Esophagus mucosa (tissue), 1 donor: ENCODE measurements at regions not wholly inside any gene's neighbourhood (a gene's known extent, or its start where the extent isn't known, plus 50 kb on each side); places are given as distances from the start of the nearest gene placed in this dataset.
"Not testable (repeated sequence)": the region's sequence is repeated elsewhere in the genome, so short reads cannot be mapped to it uniquely, and the experiment has no call there.

Experiments used
- ATAC-seq: fragments of 200-7000 bp; cut with Tn5 transposase; one replicate; pipeline ENCODE4 v1.9.1; 2020
- donor health status: DM: yes; HTN: yes; CAD: no.

DNA sequence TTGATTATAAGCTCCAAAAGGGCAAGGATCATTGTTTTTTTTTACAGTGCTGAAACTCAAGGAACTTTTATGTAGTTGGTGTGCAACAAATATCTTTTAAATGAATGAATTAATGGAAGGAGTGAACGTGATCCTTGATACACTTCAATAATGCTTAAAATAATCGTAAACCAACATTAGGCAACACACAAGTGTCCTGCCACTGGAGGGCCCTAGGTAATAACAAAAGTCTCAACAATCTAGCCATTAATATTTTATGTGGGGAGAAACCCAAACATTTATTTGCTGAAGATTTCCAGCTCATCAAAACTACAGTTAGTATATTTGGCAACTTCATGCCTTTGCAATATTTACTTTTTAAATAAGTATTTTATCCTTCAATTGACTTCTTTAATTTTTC is 309.0 kb upstream of the FBXL7 start:
- ATAC-seq = no peak

DNA sequence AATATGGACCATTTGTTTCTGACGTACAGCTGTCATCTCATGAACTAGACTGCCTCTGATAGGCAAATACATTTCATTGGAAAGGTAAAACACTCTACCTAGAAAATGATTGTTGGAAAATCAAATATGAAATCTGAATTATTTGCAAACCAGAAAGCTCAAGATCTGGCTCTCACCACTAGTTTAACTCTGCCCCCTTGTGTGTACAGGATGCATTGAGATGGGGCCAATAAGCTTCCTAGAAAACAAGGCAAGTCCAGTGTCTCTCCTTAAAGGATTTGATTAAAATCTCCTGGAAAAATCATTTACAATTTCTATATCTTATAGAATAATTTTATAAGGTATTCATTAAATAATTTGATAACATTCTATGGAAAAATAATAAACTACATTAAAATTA is 311.9 kb upstream of the ANKH start:
- ATAC-seq = no peak

DNA sequence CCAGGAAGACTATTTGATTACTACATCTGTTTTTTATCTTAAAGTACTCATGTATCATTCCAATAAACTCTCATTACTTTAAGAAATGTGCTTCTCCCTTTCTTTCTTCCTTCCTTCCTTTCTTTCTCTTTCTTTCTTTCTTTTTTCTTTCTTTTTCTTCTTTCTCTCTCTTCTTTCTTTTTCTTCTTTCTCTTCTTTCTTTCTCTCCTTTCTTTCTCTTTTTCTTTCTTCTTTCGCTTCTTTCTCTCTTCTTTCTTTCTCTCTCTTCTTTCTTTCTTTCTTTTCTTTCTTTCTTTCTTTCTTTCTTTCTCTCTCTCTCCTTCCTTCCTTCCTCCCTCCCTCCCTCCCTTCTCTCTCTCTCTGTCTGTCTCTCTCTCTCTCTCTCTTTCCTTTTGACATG is 298.6 kb upstream of the ANKH start:
- no peak for ATAC-seq

DNA sequence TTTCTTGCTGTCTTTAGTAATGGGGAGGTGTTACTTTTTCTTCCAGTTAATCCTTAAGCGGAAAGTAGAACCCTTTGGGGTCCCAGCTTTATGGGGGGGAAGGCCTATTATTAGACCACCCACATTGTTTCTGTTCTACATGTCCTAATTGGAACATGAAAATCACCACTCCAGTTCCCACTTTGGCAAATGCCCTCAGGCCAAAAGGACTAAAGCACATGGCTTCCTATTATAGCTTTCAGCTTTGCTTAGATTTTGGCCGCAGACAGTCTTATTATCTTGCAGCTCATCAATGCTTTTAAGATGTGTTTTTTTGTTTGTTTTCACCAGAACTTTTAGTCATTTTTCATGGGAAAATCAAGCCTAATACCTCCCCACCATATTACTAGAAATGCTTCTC is 296.8 kb upstream of the ANKH start:
- no peak for ATAC-seq

DNA sequence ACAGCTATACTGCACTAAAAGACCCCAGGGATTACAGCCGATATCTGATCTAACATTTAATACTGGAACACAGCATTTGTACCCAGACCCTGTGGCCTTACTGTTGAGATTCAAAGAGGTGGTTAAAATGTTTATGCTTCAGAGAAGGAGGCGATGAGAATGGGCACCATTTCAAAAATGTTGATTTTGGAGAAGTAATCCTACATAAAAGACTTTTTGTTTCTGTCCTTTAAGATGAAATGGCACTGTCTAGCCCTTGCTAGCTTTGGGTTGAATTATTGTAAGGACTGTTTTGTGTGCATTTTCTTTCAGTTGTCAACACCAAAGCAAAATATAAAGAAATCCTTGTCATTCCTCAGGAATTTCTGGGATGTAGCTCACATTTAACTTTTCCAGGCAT is 288.5 kb upstream of the ANKH start:
- ATAC-seq = no peak

DNA sequence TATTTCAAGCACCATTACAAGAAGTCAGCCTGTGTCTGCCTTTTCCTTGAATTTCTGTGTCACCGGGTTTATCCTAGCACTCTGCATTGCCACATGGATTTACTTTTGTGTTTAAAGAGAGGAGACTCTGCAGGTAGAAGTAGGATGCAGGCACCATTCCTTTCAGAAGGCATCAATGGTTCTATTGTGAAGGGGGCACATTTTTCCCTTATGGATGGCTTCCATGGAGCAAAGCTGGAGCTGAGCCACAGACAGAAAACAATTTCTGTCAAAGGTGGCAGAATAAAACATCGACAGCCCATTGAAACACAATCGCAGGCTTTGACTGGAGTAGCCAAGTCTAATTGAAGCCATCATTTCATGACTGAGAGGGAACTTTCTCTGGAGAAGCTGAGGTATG is 288.0 kb upstream of the ANKH start:
- no peak for ATAC-seq

DNA sequence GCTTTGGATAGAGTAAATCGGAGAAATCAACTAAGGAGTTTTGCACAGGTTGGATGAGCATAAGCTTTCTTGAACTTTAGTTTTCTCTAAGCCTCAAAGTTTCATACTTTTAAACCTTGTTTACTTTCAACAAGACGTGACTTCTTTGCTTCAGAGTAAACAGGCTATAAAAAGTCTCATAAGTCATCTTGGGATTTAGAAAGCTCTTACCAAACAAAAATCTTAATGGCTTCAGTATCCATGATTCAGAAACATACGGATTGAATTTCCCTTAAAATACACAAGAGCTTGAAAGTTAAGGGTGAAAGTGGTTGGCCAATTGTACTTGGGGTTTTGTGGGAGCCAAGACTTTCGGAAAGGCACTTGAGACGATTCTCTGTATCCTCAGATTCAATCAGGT is 270.9 kb upstream of the ANKH start:
- ATAC-seq = no peak

DNA sequence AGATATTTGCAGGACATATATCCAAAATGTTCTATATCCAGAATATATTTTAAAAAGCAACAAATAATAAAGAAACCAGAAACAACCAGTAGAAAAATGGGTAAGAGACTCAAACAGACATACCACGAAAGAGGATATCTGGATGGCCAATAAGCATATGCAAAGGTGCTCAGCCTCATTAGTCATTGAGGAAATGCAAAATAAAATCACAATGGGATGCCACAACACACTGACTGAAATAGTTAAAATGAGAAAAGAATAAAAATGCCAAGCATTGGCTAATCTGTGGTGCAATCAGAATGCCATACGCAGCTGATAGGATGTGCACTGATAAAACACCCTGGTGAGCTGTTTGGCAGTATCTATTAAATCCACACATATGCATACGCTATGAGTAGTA is 265.8 kb upstream of the ANKH start:
- no peak for ATAC-seq

DNA sequence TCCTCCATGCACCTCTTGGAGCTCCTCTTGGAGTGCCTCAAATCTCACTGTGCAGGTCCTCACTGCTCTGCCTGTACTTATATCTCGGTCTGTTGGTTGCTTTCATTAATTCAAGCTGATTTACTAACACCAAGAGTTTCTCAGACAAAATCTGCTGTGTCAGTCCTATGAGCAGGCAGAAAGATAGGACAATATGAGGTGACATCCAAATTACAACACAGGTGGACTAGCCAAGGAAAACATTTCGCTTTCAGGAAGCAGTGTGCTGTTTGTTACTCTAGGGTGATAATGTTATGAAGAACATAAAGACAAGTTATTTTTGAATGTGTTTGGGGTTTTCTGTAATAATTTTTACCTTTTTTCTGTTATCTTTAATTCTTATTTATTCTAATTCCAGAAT is 264.1 kb upstream of the ANKH start:
- ATAC-seq = no peak

DNA sequence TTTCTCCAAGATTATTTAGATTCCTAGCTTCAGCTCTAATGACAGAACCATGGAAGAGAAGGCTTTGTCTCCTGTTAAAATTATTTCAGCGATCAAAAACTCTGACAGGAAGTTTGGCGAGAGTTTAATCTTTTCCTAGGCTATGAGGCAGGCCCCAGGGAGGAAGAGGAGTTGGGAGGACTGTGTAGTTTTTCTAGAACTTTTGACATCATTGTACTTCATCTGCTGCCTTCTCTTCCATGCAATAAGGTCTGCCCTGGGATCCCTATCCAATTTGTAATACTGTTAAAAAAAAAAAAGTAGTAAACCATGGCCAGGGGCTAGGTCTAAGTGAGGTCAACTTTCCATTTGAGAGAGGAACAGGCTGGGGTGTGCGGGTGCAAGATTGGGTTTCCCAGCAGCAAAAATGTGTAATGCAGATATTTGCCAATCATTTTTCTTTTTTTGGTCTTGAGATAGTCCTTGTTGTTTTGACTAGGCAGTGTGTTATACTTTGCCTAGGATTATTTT is 261.9 kb upstream of the ANKH start:
- no peak for ATAC-seq

DNA sequence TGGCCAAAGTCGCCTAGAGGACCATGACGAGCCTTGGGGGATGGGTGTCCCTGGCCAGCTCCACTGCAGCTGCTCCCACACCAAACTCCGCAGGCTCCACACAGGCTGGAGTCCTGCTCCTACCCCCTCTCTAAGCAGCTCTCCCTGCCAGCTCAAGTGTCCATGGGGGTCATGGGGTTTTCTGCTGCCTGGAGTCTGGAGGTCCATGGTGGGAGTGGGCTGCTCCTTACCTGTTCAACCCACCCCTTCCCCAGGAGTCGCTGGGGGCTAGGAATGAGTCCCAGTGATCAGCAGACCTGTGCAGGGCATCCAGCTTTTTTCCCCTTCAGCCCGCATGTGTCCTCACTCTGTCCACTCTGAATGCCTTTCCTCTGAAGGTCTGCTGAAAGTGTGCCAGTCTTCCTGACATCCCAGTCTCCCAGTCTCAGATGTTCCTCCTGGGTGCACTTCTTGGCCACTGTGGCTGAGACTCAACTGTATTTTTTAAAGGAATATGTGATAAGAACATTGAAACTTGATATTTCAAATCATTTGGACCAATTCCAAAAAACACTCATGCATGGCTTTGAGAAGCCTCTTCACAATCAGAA is 261.3 kb upstream of the ANKH start:
- no peak for ATAC-seq

DNA sequence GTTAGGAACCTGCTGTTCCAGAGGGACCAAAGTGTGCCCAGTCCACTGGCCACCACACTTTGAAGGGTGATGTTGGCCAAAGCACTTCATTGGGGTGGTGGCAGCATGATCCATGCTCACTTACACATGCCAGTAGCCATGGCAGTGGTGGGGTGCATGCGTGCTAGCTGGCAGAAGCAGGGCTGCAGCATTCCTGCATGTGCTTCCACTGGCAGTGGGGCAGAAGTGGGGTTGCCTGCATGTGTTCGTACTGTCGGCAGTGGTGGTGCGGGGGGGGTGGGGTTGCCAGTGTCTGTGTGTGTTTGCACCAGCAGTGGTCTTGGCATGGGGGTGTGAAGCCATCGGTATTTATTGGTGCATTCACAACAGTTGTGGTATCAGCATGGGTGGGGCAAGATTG is 260.3 kb upstream of the ANKH start:
- ATAC-seq = no peak

DNA sequence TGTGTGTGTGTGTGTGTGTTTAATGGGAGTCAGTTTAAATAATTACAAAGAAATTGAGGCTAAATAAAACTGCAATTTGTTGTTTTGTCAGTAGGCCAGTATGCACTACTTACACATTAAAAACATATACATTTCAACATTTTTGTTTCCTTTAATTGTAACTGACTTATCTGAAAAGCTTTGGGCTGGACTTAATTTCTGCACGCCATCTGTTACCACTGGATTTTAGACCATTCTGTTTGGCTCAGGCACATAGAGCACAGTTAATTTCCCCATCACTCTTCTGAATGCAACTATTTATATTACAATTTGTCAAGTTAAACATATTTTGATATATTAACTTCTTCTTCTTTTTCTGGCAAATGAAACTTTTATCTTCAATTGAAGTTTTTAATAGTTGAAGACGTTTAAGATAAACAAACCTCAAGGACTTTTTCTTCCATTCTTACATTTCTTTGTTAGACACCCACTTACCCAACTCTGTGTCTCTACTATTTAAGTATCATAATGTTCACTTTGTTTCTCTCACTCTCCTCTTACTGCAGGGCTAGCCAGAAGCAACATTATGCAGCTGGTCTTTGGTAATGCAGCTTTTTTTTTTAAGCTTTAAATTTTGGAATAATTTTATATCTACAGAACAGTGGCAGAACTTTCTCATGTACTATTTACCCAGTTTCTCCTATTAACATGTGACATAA is 253.4 kb upstream of the ANKH start:
- ATAC-seq = no peak

DNA sequence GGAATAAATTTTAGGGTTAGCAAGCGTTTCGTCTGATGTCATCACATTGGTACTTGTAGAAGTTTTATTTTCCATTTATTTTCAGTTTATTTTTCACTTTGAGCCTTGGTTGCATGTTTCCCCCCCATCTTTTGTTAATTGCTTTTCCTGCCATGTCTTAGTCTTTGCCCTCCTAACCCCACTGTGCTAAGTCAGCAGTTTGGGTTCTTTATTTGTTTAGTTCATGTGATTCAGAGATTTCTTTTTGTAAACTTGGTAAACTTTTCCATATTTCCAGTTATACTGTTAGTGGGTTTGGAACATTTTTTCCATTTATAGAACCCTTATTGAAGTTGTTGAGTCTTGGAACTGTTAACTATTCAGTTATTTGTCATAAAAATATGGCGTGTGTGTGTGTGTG is 252.9 kb upstream of the ANKH start:
- no peak for ATAC-seq

DNA sequence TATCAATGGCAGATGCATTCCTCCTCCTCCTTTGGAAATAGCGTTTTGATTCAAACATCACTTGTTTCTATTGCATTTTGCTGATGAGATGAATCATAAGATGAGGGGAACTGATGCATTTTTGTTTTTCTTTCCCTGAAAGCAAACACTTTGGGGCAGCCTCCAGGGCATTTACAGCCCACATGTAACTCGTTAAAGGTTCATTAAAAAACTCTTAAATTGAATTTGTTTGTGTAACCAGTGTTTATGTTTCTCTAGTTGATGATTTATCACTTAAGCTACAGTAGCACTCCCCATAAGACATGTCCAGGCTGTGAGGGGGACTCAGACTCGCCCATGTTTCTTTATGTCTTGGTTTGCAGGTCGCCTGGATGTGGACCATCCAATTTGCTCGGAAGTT is 246.1 kb upstream of the ANKH start:
- no peak for ATAC-seq

DNA sequence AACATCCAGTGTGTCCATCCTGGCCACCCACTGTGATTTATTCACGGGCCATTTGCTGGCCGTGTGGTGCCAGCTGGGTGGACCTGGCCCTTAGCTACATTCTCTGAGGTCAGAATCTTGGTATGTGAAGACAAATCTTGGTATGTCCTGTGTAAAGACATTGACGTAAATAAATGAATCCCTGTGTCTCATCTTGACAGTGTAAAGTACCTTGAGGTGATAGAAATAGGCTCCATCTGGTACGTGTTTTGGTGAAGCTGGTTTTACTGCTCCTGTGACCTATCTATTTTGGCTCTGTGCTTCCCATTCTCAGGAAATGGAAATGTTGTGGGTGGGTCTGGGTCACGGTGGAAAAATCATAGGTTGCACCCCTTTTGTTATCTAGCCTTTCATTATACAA is 245.4 kb upstream of the ANKH start:
- ATAC-seq = no peak

DNA sequence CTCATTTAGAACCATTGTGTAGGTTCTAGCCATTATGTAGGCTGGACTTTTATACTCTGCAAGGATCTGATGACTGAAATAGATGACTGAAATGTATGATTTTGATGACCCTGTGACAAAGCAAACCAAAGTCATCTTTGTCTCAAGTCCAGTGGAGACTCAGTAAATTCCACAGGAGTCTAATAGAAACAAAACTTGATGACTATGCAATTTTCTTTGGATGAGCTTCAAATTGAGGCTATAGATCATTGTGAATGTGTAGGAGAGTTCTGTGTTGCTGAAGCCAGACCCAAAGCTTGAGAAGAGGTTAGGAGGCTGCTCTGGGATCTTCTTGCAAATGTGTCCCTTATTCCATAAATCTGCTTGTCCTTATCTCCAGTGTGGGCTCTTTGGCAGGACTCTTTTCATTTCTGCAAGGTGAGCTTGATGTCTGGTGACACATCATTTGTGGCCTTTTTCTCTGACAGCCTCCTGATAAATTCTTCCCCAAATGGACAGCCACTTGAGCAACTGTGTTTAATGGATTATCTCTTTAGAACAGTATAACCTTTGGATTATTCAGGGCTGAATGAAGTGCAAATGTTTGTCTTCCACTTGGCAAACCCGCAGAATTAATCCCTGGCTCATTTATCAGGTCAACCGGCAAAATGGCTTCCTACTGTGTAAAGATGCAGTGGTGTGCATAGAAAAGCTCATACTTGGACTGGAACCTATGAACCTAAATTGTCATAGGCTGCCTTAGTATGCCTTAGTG is 235.1 kb upstream of the ANKH start:
- no peak for ATAC-seq

DNA sequence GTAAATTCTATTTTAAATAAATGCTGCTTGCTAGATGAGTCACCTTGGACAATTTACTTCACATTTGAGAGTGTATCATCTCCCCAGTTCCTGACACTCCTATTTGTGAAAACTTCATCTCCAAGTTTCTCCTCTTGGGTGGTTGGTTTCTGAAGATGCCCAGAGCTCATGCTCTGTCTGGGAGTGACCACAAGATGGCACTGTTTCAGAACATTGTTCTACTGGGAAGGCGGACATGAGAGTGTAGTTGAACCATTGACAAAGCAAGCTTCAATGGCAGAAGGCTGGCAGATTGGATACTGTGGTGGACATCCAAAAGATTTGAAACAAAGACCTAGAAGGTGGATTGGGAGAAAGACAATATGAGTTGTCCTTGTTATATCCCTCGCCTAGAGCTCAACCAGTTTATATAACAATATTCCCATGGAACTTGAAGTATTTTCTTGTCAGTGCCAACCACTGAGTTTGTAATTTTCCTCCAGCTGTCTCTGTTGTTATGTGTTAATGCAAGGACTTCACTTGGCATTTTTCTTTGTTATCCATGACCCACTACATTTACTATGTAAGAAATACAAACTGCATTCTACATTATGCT is 234.3 kb upstream of the ANKH start:
- peak; percentile 61 for ATAC-seq

DNA sequence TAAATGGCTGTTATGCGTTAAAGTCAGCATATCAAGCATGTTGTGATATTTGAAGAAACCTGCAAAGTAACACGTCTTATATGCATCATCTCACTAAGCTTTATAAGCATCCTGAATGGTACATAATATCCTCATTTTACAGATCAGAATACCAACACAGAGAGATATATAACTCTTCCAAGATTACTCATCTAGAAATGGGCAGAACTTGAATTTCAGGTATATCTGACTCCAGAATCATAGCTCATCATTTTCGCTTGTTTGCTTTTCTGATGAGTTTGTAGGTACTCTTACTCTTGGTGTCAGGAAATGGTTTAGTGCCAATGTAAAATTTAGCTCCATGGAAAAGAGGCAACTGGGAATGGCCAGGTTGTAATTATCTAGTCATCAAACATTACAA is 232.3 kb upstream of the ANKH start:
- ATAC-seq = peak; percentile 96

DNA sequence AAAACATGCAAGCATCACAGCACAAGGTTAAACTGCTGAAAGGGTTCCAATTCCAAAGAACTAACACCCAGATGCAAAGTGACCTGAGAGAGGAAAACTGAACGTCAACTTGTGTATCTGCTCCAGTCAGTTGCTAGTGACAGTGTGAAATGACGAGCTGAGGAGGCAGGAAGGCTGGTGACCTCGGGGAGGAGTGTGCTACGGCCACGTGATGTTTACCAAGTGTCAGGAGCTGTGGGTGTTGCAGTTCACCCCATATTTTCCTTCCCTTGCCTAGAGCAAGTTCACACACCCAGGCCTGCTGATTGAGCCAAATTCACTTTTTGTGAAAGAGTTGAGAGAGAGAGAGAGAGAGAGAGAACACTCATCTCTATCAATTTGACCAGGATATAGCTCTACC is 231.6 kb upstream of the ANKH start:
- peak; percentile 84 for ATAC-seq

DNA sequence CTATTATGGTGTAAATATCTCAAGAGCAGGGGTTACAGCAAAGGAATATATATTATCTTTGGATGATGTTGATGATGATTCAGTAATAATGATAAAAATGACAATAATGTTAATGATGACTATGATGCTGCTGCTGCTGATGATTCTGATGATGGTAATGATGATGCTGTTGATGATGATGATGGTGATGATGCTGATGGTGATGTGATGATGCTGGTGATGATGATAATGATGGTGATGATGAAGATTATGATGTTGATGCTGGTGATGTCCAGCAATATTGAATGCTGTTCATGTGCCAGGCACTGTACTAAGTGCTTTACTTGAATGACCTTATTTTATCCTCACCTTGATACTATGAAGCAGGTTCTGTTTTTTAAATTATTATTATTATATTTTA is 226.0 kb upstream of the ANKH start:
- no peak for ATAC-seq

DNA sequence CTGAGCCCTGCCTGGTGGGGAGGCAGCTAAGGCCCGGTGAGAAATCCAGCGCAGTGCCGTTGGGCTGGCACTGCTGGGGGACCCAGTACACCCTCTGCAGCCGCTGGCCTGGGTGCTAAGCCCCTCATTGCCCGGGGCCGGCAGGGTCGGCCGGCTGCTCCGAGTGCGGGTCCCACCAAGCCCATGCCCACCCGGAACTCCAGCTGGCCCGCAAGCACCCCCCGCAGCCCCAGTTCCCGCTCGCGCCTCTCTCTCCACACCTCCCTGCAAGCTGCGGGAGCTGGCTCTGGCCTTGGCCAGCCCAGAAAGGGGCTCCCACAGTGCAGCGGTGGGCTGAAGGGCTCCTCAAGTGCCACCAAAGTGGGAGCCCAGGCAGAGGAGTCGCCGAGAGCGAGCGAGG is 225.1 kb upstream of the ANKH start:
- not testable (repeated sequence) for ATAC-seq

DNA sequence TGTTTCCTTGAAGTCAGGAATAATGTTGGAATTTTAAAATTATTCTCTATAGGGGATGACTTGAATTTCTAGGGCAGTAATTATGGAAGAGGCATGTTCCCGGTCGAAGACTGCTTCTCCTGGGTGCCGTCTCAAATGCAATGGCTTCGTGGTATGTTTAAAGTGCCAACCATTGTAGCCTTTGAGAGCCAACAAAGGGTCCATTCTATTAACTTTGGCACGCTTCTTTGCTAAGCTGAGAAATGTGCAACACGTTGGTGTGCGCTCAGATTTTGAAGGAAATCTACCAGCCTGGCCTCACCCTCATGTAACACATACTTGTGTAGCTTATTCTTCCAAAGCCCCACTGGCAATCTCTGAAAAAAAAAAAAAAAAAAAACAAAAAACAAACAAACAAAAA is 221.2 kb upstream of the ANKH start:
- ATAC-seq = no peak

DNA sequence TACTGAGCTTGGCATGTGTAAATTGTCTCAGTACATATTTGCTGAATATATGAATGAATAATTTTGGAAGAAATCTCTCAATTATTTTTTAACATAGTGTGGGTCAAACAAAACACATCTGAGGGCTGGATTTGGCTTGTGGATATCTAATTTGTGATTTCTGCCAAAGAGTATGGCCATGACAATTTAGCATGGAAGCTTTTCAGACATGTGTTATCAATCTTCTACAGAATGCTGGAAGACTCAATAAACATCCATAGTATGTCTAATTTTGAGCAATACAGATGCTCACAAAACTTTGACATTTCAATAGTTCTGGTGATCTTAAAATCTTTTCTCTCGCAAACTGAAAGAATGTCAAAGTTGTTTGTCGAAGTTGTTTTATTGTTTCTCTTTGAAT is 214.1 kb upstream of the ANKH start:
- no peak for ATAC-seq
